Suprapubic skin (tissue), 4 donors: ENCODE measurements at regions not wholly inside any gene's neighbourhood (a gene's known extent, or its start where the extent isn't known, plus 50 kb on each side); places are given as distances from the start of the nearest gene placed in this dataset.

Experiments
- DNase-seq, 2 donors: peaks; one replicate each; pipeline ENCODE4 v3.0.0-alpha.2; 2019; ENCODE audit warnings: low spot score in 2 of 2
- H3K27ac ChIP-seq: fragments of 200-600 bp; sonication (generic); one replicate; pipeline ENCODE4 v1.5.1; 2019
- H3K27me3 ChIP-seq: fragments of 200-600 bp; sonication (generic); one replicate; pipeline ENCODE4 v1.5.1; 2019
- H3K36me3 ChIP-seq: fragments of 200-600 bp; sonication (generic); one replicate; pipeline ENCODE4 v1.5.1; 2019
- H3K4me1 ChIP-seq: fragments of 200-600 bp; sonication (generic); one replicate; pipeline ENCODE4 v1.5.1; 2019
- H3K4me3 ChIP-seq: fragments of 200-600 bp; sonication (generic); one replicate; pipeline ENCODE4 v1.5.1; 2019; ENCODE audit warnings: mild to moderate bottlenecking
- H3K9me3 ChIP-seq: fragments of 200-600 bp; sonication (generic); one replicate; pipeline ENCODE4 v1.5.1; 2019
- EP300 ChIP-seq: sonication (generic); formaldehyde crosslinking; IDR thresholded peaks from one replicate; pipeline ENCODE4 v1.6.1; 2017; ENCODE audit warnings: antibody characterized with exemption
- POLR2A ChIP-seq, 2 donors: fragments of 450-650 bp; IDR thresholded peaks; one replicate each; pipeline ENCODE4 v1.6.1; 2017; ENCODE audit warnings: antibody characterized with exemption in 2 of 2, mild to moderate bottlenecking in 2 of 2, moderate library complexity in 2 of 2
- POLR2AphosphoS5 ChIP-seq, 3 donors: sonication (generic); formaldehyde crosslinking; IDR thresholded peaks; one replicate each; pipeline ENCODE4 v1.6.1; 2017; ENCODE audit warnings: antibody characterized with exemption in 3 of 3
- WGBS: methylation state at CpG from one replicate; pipeline ENCODE4 v1.1.5; 2018; 5-methylcytosine and 5-hydroxymethylcytosine counted together
- TF ChIP-seq, protein P1 (sequence below), 2 donors: fragments of 200-600 bp in 1 of 2; fragments of 450-650 bp in 1 of 2; sonication (generic) in 1 of 2; IDR thresholded peaks; one replicate each; pipeline ENCODE4 v1.5.1; 2016 to 2019; ENCODE audit warnings: antibody characterized with exemption in 2 of 2, mild to moderate bottlenecking in 1 of 2, moderate library complexity in 1 of 2

DNA sequence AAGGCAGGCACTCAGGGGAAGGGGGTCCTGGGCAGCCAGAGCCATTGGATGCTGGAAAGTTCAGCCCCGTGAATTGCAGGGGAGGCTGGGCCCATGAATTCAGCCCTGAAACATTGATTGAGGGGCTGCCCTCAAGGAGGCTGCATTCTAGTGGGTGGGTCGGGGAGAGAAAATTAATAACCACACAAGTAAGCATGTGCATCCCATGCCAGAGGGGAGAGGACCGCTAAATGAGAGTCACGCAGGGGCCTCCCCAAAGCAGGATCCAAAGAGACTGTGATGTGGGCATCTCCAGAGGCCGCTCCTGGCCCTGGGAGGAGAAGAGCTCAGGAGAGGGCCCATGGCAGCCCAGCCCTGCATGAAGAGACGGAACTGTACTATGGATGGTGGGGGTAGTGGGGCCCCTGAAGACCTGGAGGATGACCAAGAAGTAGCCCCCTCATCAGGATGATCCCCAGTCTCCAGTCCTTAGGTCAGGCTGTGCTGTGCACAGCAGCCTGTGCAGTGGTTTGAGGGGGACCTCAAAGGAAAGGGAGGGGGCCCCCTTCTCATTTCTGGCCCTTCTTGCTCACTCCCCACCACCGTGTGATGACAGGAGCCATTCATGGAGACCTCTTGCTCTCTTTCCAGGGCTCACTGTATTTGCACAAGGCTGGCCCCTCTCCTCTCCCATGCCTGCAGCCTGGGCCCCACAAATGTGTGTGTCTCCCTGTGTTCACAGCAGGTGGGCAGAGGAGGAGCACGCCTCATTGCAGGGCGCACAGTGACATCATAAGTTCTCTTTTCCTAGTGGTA, 233.6 kb upstream of the IRX1 start:
- Histone ChIP-seq H3K9me3 (no peaks in the 10 kb centered on the region), H3K4me1 (no peaks in the 10 kb centered on the region), H3K27ac (no peak overlapping the region), H3K4me3 (no peak overlapping the region), H3K27me3 (no peaks in the 10 kb centered on the region), H3K36me3 (no peaks in the 10 kb centered on the region)
- 92% methylated on average over 9 of the region's 9 CpGs for WGBS
- DNase-seq: peak; percentile 17 to 28
- TF ChIP-seq POLR2AphosphoS5 (IDR thresholded peaks at IDR 0.05): no peak

DNA sequence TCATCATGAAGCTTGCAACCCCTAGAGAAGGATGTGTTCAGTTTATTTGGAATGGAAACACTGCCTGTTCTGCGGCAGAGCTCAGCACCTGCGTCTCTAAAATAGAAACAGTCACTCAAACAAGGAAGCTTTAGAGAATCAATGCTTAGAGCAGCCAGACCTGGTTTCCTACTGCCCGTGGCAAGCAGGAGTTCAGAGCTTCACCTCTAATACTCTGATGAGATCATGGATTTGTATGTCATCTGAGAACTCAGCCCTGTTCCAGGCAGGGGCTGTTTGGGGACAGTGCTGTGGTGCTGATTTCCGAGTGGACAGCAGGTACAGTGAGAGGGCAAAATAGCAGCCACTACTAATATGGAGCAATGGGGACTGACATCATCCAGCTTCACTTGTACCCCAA, 236.0 kb upstream of the IRX1 start:
- TF ChIP-seq POLR2A (IDR thresholded peaks at IDR 0.05) (no peak), EP300 (no peak), POLR2AphosphoS5 (IDR thresholded peaks at IDR 0.05) (no peak)
- H3K4me3 ChIP-seq: no peak overlapping the region
- DNase-seq: peak in 1 of 2 donors; percentile 34
- H3K9me3 ChIP-seq: no peaks in the 10 kb centered on the region
- H3K36me3 ChIP-seq: no peaks in the 10 kb centered on the region
- no peaks in the 10 kb centered on the region for H3K4me1 ChIP-seq
- 63% methylated on average over 4 of the region's 4 CpGs for WGBS
- H3K27me3 ChIP-seq: no peaks in the 10 kb centered on the region
- no peak overlapping the region for H3K27ac ChIP-seq

DNA sequence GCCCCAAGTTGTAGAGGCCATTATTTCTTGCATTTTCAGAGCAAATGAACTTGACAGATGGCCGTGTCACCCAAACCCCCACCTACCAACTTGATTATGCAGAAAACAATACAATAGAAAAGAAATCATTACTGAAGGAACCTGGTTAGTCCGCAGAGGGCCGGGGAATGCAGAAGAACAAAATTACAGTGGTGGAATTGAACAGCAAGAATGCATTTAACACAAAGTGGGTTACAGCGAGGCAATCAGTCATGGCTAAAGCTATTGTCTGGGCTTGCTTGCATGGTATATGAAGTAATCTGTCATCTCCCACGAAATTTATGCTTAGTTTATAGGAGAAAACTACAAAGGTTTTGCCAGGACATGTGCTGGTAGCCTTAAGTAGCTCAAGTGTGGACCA, 238.3 kb upstream of the IRX1 start:
- Histone ChIP-seq H3K4me1 (no peaks in the 10 kb centered on the region), H3K27me3 (no peaks in the 10 kb centered on the region), H3K27ac (no peak overlapping the region), H3K4me3 (no peak overlapping the region), H3K9me3 (no peaks in the 10 kb centered on the region), H3K36me3 (no peaks in the 10 kb centered on the region)
- DNase-seq: peak in 1 of 2 donors; percentile 37
- WGBS: 69% methylated on average over 5 of the region's 5 CpGs
- TF ChIP-seq POLR2A (IDR thresholded peaks at IDR 0.05): no peak
- no peak for TF ChIP-seq POLR2AphosphoS5 (IDR thresholded peaks at IDR 0.05)
- TF ChIP-seq, protein P1, sequence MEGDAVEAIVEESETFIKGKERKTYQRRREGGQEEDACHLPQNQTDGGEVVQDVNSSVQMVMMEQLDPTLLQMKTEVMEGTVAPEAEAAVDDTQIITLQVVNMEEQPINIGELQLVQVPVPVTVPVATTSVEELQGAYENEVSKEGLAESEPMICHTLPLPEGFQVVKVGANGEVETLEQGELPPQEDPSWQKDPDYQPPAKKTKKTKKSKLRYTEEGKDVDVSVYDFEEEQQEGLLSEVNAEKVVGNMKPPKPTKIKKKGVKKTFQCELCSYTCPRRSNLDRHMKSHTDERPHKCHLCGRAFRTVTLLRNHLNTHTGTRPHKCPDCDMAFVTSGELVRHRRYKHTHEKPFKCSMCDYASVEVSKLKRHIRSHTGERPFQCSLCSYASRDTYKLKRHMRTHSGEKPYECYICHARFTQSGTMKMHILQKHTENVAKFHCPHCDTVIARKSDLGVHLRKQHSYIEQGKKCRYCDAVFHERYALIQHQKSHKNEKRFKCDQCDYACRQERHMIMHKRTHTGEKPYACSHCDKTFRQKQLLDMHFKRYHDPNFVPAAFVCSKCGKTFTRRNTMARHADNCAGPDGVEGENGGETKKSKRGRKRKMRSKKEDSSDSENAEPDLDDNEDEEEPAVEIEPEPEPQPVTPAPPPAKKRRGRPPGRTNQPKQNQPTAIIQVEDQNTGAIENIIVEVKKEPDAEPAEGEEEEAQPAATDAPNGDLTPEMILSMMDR (IDR thresholded peaks at IDR 0.05): no peak
- TF ChIP-seq EP300: no peak

DNA sequence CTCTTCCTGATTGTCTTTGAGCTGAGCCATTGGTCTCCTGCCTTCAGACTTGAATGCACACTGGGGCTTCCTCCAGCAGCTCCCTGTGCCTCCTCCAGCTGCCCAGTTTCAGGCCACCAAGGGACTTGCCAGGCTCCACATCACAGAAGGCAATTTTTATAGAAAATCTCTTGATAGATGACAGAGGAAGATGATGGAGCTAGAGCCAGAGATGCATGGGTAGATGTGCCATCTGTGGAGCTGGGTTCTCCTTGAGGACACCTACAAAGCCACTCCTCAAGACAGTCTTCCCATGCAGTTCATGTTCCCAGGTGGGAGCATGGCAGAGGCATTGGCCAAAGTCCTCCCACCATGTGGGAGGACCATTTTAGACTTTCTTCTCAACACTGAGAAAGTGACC, 239.6 kb upstream of the IRX1 start:
- H3K27me3 ChIP-seq: no peaks in the 10 kb centered on the region
- DNase-seq: peak in 1 of 2 donors; percentile 31

DNA sequence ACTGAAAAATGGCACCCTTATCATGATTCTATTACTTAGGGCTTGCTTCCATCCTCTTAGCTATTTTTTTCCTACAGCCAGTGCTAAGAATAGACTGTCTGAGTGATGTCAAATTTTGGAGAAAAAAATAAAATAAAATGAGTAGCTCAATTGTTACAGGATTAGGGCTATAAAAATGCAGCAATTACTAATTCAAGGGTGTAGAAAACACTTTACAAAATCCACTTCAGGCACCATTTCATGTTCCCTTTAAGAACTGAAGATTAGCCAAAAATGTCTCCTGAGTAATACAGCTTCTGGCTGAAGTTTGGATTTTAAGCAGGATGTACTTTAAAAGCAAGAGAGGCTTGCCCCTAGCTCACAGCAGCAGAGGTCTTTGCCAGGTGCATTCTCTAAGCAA, 240.5 kb upstream of the IRX1 start:
- Histone ChIP-seq H3K9me3 (no peaks in the 10 kb centered on the region), H3K4me1 (no peaks in the 10 kb centered on the region), H3K4me3 (no peak overlapping the region), H3K27me3 (no peaks in the 10 kb centered on the region), H3K27ac (no peak overlapping the region), H3K36me3 (no peaks in the 10 kb centered on the region)
- no peak for DNase-seq
- TF ChIP-seq, protein P1 (IDR thresholded peaks at IDR 0.05): no peak

More for the DNA sequence above, 239.6 kb upstream of the IRX1 start:
- no peaks in the 10 kb centered on the region for H3K9me3 ChIP-seq
- TF ChIP-seq POLR2A (IDR thresholded peaks at IDR 0.05) (no peak), EP300 (no peak), POLR2AphosphoS5 (IDR thresholded peaks at IDR 0.05) (no peak)
- TF ChIP-seq, protein P1 (IDR thresholded peaks at IDR 0.05): no peak
- no peak overlapping the region for H3K27ac ChIP-seq
- H3K36me3 ChIP-seq: no peaks in the 10 kb centered on the region
- H3K4me3 ChIP-seq: no peak overlapping the region
- no peaks in the 10 kb centered on the region for H3K4me1 ChIP-seq

DNA sequence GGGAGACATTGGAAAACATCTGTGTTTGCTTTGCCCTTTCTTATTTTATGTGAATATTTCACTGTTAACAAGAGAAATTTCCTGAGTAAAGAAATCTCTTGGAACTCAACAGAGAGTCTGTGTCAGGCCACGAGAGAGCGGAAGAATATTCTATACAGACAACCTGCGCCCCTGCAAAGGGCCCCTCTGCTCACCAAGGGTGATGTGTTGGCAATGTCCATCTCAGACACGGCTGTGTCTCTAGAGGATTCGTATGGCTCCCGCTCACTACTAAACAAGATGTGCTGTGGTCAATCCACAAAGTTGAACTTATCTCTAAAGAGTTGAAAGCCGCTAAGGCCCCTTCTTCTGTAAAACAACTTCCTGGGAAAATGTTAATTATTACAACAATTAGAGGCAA, 241.0 kb upstream of the IRX1 start:
- H3K36me3 ChIP-seq: no peaks in the 10 kb centered on the region
- no peaks in the 10 kb centered on the region for H3K27me3 ChIP-seq
- DNase-seq: peak in 1 of 2 donors; percentile 21
- no peak overlapping the region for H3K27ac ChIP-seq
- WGBS: 81% methylated on average over 7 of the region's 7 CpGs
- no peaks in the 10 kb centered on the region for H3K9me3 ChIP-seq
- H3K4me3 ChIP-seq: no peak overlapping the region
- TF ChIP-seq, protein P1 (IDR thresholded peaks at IDR 0.05): no peak
- TF ChIP-seq POLR2A (IDR thresholded peaks at IDR 0.05): no peak
- TF ChIP-seq EP300: no peak
- no peak for TF ChIP-seq POLR2AphosphoS5 (IDR thresholded peaks at IDR 0.05)
- no peaks in the 10 kb centered on the region for H3K4me1 ChIP-seq
